Right lobe of liver (tissue), 6 donors: ENCODE measurements at regions not wholly inside any gene's neighbourhood (a gene's known extent, or its start where the extent isn't known, plus 50 kb on each side); places are given as distances from the start of the nearest gene placed in this dataset.

ENCODE experiments used
- ATAC-seq, 4 donors: fragments of 200-7000 bp; cut with Tn5 transposase; one replicate each; pipeline ENCODE4 v1.9.1; 2020; ENCODE audit warnings: mild to moderate bottlenecking in 4 of 4, moderate library complexity in 4 of 4
- DNase-seq, 3 donors: peaks; one replicate each; pipeline ENCODE4 v3.0.0-alpha.2; 2020
- H3K27ac ChIP-seq, 3 donors: fragments of 200-600 bp; one replicate each; pipeline ENCODE4 v1.8.0; 2022
- H3K27me3 ChIP-seq, 2 donors: fragments of 200-600 bp; one replicate each; pipeline ENCODE4 v1.8.0; 2022
- H3K36me3 ChIP-seq, 4 donors: fragments of 200-600 bp; sonication (generic) in 1 of 4; one replicate each; pipeline versions ENCODE4 v1.5.1 to v1.8.0; 2017 to 2022; ENCODE audit warnings: control low read depth in 1 of 4
- H3K4me1 ChIP-seq, 4 donors: fragments of 200-600 bp; sonication (generic) in 1 of 4; one replicate each; pipeline versions ENCODE4 v1.5.1 to v1.8.0; 2017 to 2022; ENCODE audit warnings: control low read depth in 1 of 4
- H3K4me3 ChIP-seq, 3 donors: fragments of 200-600 bp; one replicate each; pipeline ENCODE4 v1.8.0; 2022
- H3K9me3 ChIP-seq, 4 donors: fragments of 200-600 bp; sonication (generic) in 1 of 4; one replicate each; pipeline versions ENCODE4 v1.5.1 to v1.8.0; 2017 to 2022; ENCODE audit warnings: control low read depth in 1 of 4
- CTCF ChIP-seq, 4 donors: fragments of 200-600 bp in 3 of 4; fragments of 450-650 bp in 1 of 4; IDR thresholded peaks; one replicate each; pipeline versions ENCODE4 v1.5.1 to v1.8.0; 2016 to 2022; ENCODE audit warnings: antibody characterized with exemption in 4 of 4, mild to moderate bottlenecking in 2 of 4
- POLR2A ChIP-seq: fragments of 450-650 bp; IDR thresholded peaks from one replicate; pipeline ENCODE4 v1.6.1; 2017; ENCODE audit warnings: antibody characterized with exemption, mild to moderate bottlenecking
- WGBS: methylation state at CpG from one replicate; pipeline ENCODE4 v1.1.6; 2018; ENCODE audit warnings: low coverage, low lambda C conversion rate; ENCODE audit not compliant: insufficient coverage; ENCODE audit errors: missing lambda C conversion rate; 5-methylcytosine and 5-hydroxymethylcytosine counted together
- intact Hi-C, 2 donors: fragments of 100-400 bp; cut with DNase I; formaldehyde crosslinking; loops; one replicate each; pipeline versions ENCODE4 v1.11.2 to v1.14.1; 2022
- donor health status: DM: no; HTN: yes; CAD: no.
- donor health status: DM: no; HTN: no; CAD: no.
- donor health status: DM: no; HTN: no; CAD: no.
- donor health status: DM: no; HTN: yes; CAD: no.
- donor health status: DM: no; HTN: yes; CAD: no.

GRCh38 chr1:222247081-222247480 is 300.8 kb downstream of the HHIPL2 start:
- intact Hi-C loops = no loop called here
- Histone ChIP-seq H3K27me3 (no peaks in the 10 kb centered on the region), H3K4me3 (no peak overlapping the region), H3K36me3 (no peaks in the 10 kb centered on the region), H3K4me1 (no peaks in the 10 kb centered on the region), H3K9me3 (no peaks in the 10 kb centered on the region), H3K27ac (no peak overlapping the region)
- DNase-seq (no peak), ATAC-seq (no peak)
- TF ChIP-seq POLR2A (no peak), CTCF (IDR thresholded peaks at IDR 0.05) (no peak)
- WGBS = 27% methylated on average over 1 of the region's 1 CpG

DNA sequence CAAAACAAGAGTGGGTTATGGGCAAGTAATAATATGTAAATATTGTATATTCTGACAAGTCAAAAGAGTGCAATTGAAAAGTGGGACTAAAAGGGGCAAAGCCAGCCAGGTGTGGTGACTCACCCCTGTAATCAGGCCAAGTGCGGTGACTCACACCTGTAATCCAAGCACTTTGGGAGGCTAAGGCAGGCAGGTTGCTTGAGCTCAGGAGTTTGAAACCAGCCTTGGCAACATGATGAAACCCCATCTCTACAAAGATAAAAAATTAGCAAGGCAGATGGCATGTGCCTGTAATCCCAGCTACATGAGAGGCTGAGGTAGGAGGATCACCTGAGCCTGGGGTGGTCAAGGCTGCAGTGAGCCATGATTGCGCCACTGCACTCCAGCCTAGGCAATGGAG is 304.0 kb downstream of the HHIPL2 start:
- intact Hi-C loops = no loop called here
- no peak for DNase-seq
- no peaks in the 10 kb centered on the region for H3K9me3 ChIP-seq
- TF ChIP-seq POLR2A = no peak
- TF ChIP-seq CTCF (IDR thresholded peaks at IDR 0.05) = no peak
- ATAC-seq = no peak
- no peaks in the 10 kb centered on the region for H3K27me3 ChIP-seq
- no peaks in the 10 kb centered on the region for H3K36me3 ChIP-seq
- no peak overlapping the region for H3K27ac ChIP-seq
- H3K4me1 ChIP-seq = no peaks in the 10 kb centered on the region
- WGBS = 46% methylated on average over 2 of the region's 2 CpGs
- H3K4me3 ChIP-seq = no peak overlapping the region

DNA sequence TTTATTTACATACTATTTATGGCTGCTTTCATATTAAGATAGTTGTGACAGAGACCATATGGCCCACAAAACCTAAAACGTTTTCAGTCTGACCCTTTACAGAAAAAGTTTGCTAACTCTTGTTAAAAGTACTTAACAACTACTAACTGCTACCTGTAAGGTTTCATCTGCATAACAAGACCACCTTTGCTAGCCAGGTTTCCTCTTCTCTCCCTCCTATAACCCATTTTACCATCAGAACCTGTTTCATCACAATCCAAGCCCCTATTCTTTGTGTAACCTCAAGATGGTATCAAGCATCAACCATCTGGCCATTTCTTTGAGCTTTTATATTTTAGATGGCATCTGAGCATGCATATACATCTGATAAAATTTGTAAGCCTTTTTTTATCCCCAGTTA is 305.4 kb downstream of the HHIPL2 start:
- ATAC-seq (no peak), DNase-seq (no peak)
- 23% methylated on average over 1 of the region's 1 CpG for WGBS
- Histone ChIP-seq H3K36me3 (no peaks in the 10 kb centered on the region), H3K27ac (no peak overlapping the region), H3K9me3 (no peaks in the 10 kb centered on the region), H3K27me3 (no peaks in the 10 kb centered on the region), H3K4me1 (no peaks in the 10 kb centered on the region), H3K4me3 (no peak overlapping the region)
- intact Hi-C loops = no loop called here
- TF ChIP-seq CTCF (IDR thresholded peaks at IDR 0.05) (no peak), POLR2A (no peak)

DNA sequence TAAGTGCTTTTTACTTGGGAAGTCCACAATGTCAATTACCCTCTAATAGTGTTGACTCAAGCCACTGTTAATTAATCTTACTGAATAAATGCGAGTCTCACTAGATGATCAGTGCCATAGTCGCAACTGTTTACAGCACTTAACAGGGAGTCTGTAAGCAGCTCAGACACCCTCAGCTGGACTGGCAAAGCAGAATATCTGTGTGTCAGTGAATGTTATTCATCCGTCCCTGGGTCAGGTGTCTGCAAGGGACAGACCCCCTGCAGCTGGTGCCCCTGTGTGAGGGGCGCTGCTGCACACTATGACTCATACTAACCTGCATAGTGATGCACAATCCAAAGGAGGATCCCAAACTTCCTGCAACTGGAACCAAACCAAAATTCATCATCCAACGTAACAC is 306.5 kb downstream of the HHIPL2 start:
- no peaks in the 10 kb centered on the region for H3K36me3 ChIP-seq
- intact Hi-C loops = no loop called here
- TF ChIP-seq CTCF (IDR thresholded peaks at IDR 0.05) = no peak
- TF ChIP-seq POLR2A = no peak
- no peak overlapping the region for H3K27ac ChIP-seq
- no peak overlapping the region for H3K4me3 ChIP-seq
- 83% methylated on average over 5 of the region's 5 CpGs for WGBS
- no peaks in the 10 kb centered on the region for H3K4me1 ChIP-seq
- no peaks in the 10 kb centered on the region for H3K9me3 ChIP-seq
- no peaks in the 10 kb centered on the region for H3K27me3 ChIP-seq
- ATAC-seq (no peak), DNase-seq (no peak)

GRCh38 chr1:222240536-222241181 is 307.2 kb downstream of the HHIPL2 start:
- Histone ChIP-seq H3K36me3 (no peaks in the 10 kb centered on the region), H3K27me3 (no peaks in the 10 kb centered on the region), H3K9me3 (no peaks in the 10 kb centered on the region), H3K27ac (no peak overlapping the region), H3K4me1 (no peaks in the 10 kb centered on the region), H3K4me3 (no peak overlapping the region)
- TF ChIP-seq CTCF (IDR thresholded peaks at IDR 0.05) (no peak), POLR2A (no peak)
- DNase-seq (no peak), ATAC-seq (no peak)
- WGBS = 73% methylated on average over 6 of the region's 7 CpGs
- intact Hi-C loops = no loop called here
